ENCODE measurements at regions not wholly inside any gene's neighbourhood (a gene's known extent, or its start where the extent isn't known, plus 50 kb on each side); places are given as distances from the start of the nearest gene placed in this dataset.

GRCh38 chr18:25423267-25423666 is 71.3 kb upstream of the ZNF521 start:
- DNase-seq = no peak

GRCh38 chr18:25422230-25422629 is 70.3 kb upstream of the ZNF521 start:
- DNase-seq = no peak

GRCh38 chr18:25420077-25420825 is 68.3 kb upstream of the ZNF521 start:
- DNase-seq = no peak

- no peak for DNase-seq
Observed at GRCh38 chr18:25416374-25416773, 64.4 kb upstream of the ZNF521 start.

GRCh38 chr18:25409971-25410370 is 58.0 kb upstream of the ZNF521 start:
- no peak for DNase-seq

GRCh38 chr18:25408293-25408692 is 56.3 kb upstream of the ZNF521 start:
- DNase-seq = no peak

Measured in effector CD4-positive, alpha-beta T cell (primary cell).